ENCODE measurements at regions not wholly inside any gene's neighbourhood (a gene's known extent, or its start where the extent isn't known, plus 50 kb on each side); places are given as distances from the start of the nearest gene placed in this dataset.

GRCh38 chr4:19366916-19367315, 884.8 kb upstream of the SLIT2 start:
- no peak for TF ChIP-seq CTCF (conservative IDR thresholded peaks at IDR 0.05)
- H3K36me3 Mint-ChIP-seq (ENCODE audit: low read depth): no peaks in the 10 kb centered on the region
- H3K9me3 Mint-ChIP-seq: no peaks in the 10 kb centered on the region
- H3K4me3 Mint-ChIP-seq: no peak overlapping the region
- no peaks in the 10 kb centered on the region for H3K27me3 Mint-ChIP-seq (ENCODE audit: low read depth)
- DNase-seq (ENCODE audit: low read depth, low spot score): no peak
- H3K27ac Mint-ChIP-seq (ENCODE audit: unreplicated experiment): no peak overlapping the region
- no peaks in the 10 kb centered on the region for H3K4me1 Mint-ChIP-seq

- H3K27ac Mint-ChIP-seq (ENCODE audit: unreplicated experiment): no peak overlapping the region
- no peak for TF ChIP-seq CTCF (conservative IDR thresholded peaks at IDR 0.05)
- no peak for DNase-seq (ENCODE audit: low read depth, low spot score)
- H3K27me3 Mint-ChIP-seq (ENCODE audit: low read depth): no peaks in the 10 kb centered on the region
- H3K36me3 Mint-ChIP-seq (ENCODE audit: low read depth): no peaks in the 10 kb centered on the region
- peaks cover 5% of the 10 kb centered on the region for H3K9me3 Mint-ChIP-seq
- peaks cover 4% of the 10 kb centered on the region for H3K4me1 Mint-ChIP-seq
- no peak overlapping the region for H3K4me3 Mint-ChIP-seq
These were observed 893.7 kb upstream of the SLIT2 start for GRCh38 chr4:19358015-19358414.

- DNase-seq (ENCODE audit: low read depth, low spot score): no peak
- H3K4me1 Mint-ChIP-seq: no peaks in the 10 kb centered on the region
- TF ChIP-seq CTCF (conservative IDR thresholded peaks at IDR 0.05): no peak
- no peak overlapping the region for H3K4me3 Mint-ChIP-seq
- H3K36me3 Mint-ChIP-seq (ENCODE audit: low read depth): no peaks in the 10 kb centered on the region
- no peaks in the 10 kb centered on the region for H3K27me3 Mint-ChIP-seq (ENCODE audit: low read depth)
- H3K9me3 Mint-ChIP-seq: peaks cover 9% of the 10 kb centered on the region
- H3K27ac Mint-ChIP-seq (ENCODE audit: unreplicated experiment): no peak overlapping the region
These were observed 902.3 kb upstream of the SLIT2 start for GRCh38 chr4:19349416-19349815.

GRCh38 chr4:19348746-19349145, 903.0 kb upstream of the SLIT2 start:
- no peak for DNase-seq (ENCODE audit: low read depth, low spot score)
- H3K27me3 Mint-ChIP-seq (ENCODE audit: low read depth): no peaks in the 10 kb centered on the region

GRCh38 chr4:19346636-19347035, 905.1 kb upstream of the SLIT2 start:
- no peak for TF ChIP-seq CTCF (conservative IDR thresholded peaks at IDR 0.05)
- peaks cover 13% of the 10 kb centered on the region for H3K9me3 Mint-ChIP-seq
- DNase-seq (ENCODE audit: low read depth, low spot score): no peak

More at GRCh38 chr4:19348746-19349145, 903.0 kb upstream of the SLIT2 start:
- Mint-ChIP-seq H3K4me1 (no peaks in the 10 kb centered on the region), H3K4me3 (no peak overlapping the region), H3K36me3 (ENCODE audit: low read depth) (no peaks in the 10 kb centered on the region), H3K9me3 (peaks cover 10% of the 10 kb centered on the region), H3K27ac (ENCODE audit: unreplicated experiment) (no peak overlapping the region)
- no peak for TF ChIP-seq CTCF (conservative IDR thresholded peaks at IDR 0.05)

GRCh38 chr4:19329631-19330030, 922.1 kb upstream of the SLIT2 start:
- no peaks in the 10 kb centered on the region for H3K4me1 Mint-ChIP-seq
- peaks cover 3% of the 10 kb centered on the region for H3K9me3 Mint-ChIP-seq
- no peak overlapping the region for H3K4me3 Mint-ChIP-seq
- no peak for TF ChIP-seq CTCF (conservative IDR thresholded peaks at IDR 0.05)
- no peaks in the 10 kb centered on the region for H3K36me3 Mint-ChIP-seq (ENCODE audit: low read depth)
- no peak overlapping the region for H3K27ac Mint-ChIP-seq (ENCODE audit: unreplicated experiment)
- DNase-seq (ENCODE audit: low read depth, low spot score): no peak
- no peaks in the 10 kb centered on the region for H3K27me3 Mint-ChIP-seq (ENCODE audit: low read depth)

More at GRCh38 chr4:19346636-19347035, 905.1 kb upstream of the SLIT2 start:
- Mint-ChIP-seq H3K36me3 (ENCODE audit: low read depth) (peaks cover 3% of the 10 kb centered on the region), H3K27me3 (ENCODE audit: low read depth) (no peaks in the 10 kb centered on the region), H3K27ac (ENCODE audit: unreplicated experiment) (no peak overlapping the region), H3K4me1 (no peaks in the 10 kb centered on the region), H3K4me3 (no peak overlapping the region)
